NCI-H510A (cell line): ENCODE measurements at regions not wholly inside any gene's neighbourhood (a gene's known extent, or its start where the extent isn't known, plus 50 kb on each side); places are given as distances from the start of the nearest gene placed in this dataset.

Experiments
- DNase-seq: peaks from one replicate; lab custom pipeline; 2025; lab: John Stamatoyannopoulos, UW

- no peak for DNase-seq
Measured at GRCh38 chr5:162324328-162324727, 256.8 kb downstream of the GABRG2 start.

DNA sequence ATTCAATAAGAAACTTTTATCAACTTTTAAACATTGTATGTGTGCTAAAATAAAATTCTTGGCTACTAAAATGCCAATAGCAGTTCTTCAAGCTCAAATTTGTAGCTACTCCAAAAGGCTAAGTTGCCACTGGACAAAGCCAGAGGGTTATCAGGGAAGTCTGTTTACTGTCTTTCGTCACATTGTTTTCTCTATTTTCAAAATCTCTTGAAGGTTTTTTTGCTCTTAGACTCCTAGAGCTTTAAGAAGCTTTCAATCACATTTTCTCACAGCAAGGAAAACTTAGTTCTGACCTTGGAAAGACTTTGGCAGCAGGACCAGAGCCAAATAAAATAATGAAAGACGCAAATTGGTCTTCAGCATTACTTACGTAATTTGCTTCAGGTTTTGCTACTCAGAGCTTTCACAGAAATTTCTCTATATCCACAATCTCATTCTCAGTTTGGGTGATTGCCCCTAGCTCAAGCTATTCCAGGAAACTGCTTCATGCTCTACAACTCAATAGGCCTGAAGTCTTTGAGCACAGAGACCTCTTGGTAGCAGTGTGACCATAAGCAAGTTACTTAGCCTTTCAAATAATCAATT, 257.7 kb downstream of the GABRG2 start:
- DNase-seq = no peak

DNA sequence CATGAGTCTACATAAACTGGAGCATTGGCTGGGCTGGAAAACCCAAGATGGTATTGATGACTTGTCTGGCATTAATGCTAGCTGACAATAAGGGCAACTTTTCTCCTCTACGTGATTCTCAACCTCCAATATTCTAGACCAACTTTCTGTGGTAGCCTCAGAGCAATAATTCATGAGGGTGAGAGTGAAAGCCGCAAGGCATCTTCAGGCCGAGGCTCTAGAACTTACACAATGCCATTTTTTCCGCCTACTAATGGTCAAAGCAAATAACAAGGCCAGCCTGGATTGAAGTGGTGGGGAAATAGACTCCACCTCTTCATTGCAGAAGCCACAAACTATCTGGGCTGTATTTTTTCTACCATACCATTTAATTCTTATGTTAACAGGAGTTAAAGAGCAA, 267.4 kb downstream of the GABRG2 start:
- DNase-seq = no peak

DNA sequence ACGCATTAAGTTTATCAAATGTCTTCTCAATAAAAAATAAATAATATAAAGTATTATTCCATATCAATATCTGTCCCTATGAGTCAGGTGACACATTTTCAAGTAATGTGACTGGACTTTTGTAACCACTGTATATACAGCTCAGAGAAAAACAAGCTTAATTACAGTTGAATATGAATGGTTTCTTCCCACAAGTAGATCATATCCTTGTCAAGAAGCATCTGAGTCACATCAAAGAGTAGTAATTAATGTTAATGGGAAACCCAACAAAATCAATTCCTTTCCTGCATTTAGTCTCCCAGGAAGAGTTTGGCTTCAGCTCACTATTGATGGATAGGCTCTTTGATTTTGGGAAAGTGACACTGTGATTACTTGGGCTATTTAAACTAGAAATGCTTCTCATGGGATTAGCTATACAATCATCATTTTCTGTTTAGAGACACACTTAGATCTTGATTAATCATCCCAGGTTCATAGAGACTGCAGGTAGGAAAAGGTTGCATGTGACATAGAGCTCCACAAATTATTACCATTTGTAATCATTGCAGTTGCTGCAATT, 292.9 kb downstream of the GABRG2 start:
- no peak for DNase-seq

- no peak for DNase-seq
Measured at GRCh38 chr5:162372256-162372655, 304.7 kb downstream of the GABRG2 start.

- DNase-seq = no peak
Measured at GRCh38 chr5:162377895-162378294, 310.3 kb downstream of the GABRG2 start.

- no peak for DNase-seq
Measured at GRCh38 chr5:162382839-162383238, 315.3 kb downstream of the GABRG2 start.

- DNase-seq = no peak
Measured at GRCh38 chr5:162384225-162384624, 316.7 kb downstream of the GABRG2 start.

- DNase-seq = no peak
Measured at GRCh38 chr5:162391833-162392232, 324.3 kb downstream of the GABRG2 start.

DNA sequence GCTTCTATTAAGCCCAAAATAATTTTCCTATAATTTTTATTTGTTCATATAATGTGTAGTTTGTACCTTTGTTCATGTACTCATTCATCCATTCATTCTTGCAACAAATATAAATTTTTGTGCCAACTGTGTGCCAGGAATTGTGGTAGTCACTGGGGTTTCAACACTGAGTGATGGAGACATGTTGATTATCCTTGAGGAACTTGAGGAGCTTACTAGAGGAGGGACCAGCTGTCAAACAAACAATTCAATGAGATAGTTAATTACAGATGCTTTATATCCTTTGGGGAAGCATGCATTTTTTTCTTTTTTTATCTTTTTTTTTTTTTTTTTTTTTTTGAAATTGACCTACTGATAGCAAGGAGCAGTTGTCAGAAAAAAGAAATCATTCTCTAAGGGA, 324.8 kb downstream of the GABRG2 start:
- DNase-seq = no peak

GRCh38 chr5:162393534-162393933, 326.0 kb downstream of the GABRG2 start:
- DNase-seq = no peak

DNA sequence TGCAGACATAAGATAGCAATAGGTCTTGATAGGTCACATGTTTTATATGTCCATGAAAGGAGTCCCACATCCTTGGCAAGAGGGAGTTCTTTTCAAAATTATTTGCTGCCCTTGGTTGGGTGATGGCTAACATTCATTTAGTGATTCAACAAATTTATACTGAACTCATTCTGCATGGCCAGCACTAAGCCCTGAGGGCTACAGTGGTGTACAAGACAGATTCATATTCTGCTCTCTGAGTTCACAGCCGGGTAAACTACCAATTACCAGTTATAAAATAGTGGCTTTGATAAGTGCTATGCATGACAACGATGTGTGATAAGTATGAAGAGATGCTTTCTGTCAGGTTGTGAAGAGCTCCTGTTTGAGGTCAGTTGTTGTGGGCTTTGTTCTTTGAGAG, 340.0 kb downstream of the GABRG2 start:
- DNase-seq = no peak

DNA sequence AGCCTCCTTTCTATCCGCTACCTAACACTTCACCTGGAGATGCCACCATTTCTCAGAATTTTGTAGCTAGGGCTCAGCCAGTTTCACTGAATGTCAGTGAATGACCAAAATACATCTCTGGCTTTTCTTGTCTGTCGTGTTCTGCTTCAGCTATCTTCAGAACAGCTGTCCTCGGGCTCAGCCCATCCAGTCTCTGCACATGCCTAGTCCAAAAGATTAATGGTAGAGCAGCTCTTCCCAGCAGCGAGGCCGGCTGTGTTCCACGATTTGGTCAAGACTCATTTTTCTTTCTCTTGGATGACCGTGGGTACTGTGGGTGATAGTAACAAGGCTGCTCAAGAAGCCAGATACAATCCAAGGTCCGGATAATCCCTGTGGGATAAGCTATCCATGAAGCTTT, 342.8 kb downstream of the GABRG2 start:
- DNase-seq = no peak

GRCh38 chr5:162429142-162429541, 361.6 kb downstream of the GABRG2 start:
- DNase-seq = no peak

GRCh38 chr5:162434281-162434680, 366.7 kb downstream of the GABRG2 start:
- no peak for DNase-seq

DNA sequence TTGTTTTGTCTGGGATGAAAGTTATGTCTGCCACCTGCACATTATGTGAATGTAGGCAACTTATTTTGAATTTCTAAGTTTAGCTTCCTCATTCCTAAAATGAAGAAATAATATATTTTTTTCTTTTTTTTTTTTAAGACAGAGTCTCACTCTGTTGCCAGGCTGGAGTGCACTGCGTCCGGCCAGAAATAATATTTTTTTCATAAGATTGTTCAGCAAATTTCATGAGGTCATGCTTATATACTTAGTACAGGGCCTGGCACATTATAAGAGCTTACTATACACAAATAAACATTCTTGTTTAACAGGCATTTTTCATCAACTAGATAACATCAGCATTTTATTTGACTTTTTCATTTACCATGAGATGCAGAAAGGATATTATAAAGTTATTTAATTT, 368.5 kb downstream of the GABRG2 start:
- no peak for DNase-seq

GRCh38 chr5:162444129-162444762, 376.7 kb downstream of the GABRG2 start:
- no peak for DNase-seq

DNA sequence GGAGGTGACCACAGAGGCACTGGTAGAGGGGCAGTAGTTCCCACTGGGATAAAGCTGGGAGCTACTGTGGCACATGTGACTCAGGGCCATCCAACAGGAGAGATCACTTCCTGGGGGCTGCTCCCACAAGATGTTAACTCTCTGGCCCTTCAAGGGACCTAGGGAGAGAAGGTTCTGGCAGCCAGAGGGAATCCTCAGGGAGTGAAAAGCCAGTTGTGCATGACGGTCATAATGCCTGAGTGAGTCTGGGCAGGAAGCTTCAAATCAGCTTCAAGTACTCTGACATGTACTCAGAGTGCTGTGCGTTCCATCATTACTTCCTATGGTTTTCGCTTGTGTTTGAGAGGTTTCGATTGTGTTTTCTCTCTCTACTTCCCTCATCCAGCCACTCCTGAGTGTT, 388.5 kb downstream of the GABRG2 start:
- no peak for DNase-seq

- no peak for DNase-seq
Measured at GRCh38 chr5:162466011-162466410, 398.4 kb downstream of the GABRG2 start.

DNA sequence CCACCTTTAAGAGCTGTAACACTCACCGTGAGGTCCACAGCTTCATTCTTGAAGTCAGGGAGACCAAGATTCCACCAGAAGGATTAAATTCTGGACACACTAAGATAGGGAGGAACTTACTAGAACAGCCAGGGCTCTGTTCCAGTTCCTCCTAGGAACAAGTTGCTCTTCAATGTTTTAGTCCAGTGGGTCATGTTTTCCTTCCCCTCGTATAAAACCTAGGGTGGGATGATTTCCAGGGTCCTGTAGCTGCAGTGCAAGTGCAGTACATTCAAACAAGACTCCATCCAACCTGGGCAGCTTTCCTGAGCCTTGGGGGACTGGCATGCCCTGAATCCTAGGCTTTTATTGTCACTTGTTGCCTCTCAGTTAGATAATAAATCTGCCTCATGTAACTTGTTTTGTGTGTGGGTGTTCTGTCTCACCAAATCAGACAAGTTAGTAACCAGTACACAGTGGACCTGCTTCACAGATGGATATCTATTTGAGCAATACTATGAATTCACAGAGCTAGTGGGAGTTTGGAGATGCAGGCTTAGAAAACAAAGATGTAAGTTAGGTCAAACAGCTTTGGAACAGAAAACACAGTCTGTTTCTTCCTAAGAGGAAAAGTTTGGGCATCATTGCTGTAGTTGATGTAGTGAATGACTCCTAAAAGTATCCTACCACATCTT, 405.6 kb downstream of the GABRG2 start:
- no peak for DNase-seq

DNA sequence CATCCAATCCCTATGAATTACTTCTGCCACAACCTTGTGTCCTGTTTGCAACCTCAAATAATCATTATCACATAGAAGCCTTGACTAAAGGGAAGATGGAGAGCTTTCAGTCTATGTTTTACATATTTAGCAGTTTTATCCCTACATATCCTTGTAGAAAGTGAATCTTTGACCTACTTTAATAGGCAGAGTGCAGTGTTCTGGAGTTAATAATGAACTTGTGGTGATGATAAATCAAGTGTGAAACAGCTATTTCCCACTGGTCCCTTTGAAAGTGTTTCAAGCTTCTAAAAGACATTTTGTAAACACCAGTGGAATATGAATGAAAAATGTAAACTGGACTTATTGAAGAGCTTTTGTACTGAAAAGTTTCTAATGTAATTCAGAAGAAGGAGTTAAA, 406.7 kb downstream of the GABRG2 start:
- DNase-seq = no peak

- DNase-seq = no peak
Measured at GRCh38 chr5:162484095-162484494, 416.5 kb downstream of the GABRG2 start.

- DNase-seq = no peak
Measured at GRCh38 chr5:162484986-162485385, 417.4 kb downstream of the GABRG2 start.
